HepG2 (cell line): ENCODE measurements at regions not wholly inside any gene's neighbourhood (a gene's known extent, or its start where the extent isn't known, plus 50 kb on each side); places are given as distances from the start of the nearest gene placed in this dataset.

Source experiments
- CHD4 ChIP-seq: fragments of 200-600 bp; sonication (generic); IDR thresholded peaks from 2 replicates; pipeline ENCODE4 v1.7.0; 2017; ENCODE audit warnings: mild to moderate bottlenecking, low read length, borderline replicate concordance
- CTCF ChIP-seq: sonication (generic); formaldehyde crosslinking; IDR thresholded peaks from 2 replicates; pipeline ENCODE4 v1.5.0; 2020; ENCODE audit warnings: mild to moderate bottlenecking, missing genetic modification reagents, moderate library complexity
- FOXM1 ChIP-seq: sonication (generic); formaldehyde crosslinking; IDR thresholded peaks from 2 replicates; pipeline ENCODE4 v1.5.0; 2020; ENCODE audit warnings: missing genetic modification reagents
- HMGXB4 ChIP-seq, 2 experiments: sonication (generic) in 1 of 2; formaldehyde crosslinking in 1 of 2; IDR thresholded peaks; 2 replicates each; pipeline versions ENCODE4 v1.4.0 to v1.6.1; 2018 to 2020; ENCODE audit warnings: missing genetic modification reagents in 2 of 2, borderline replicate concordance in 1 of 2, low read depth in 1 of 2, mild to moderate bottlenecking in 1 of 2, missing biosample characterization in 1 of 2
- MAFF ChIP-seq: IDR thresholded peaks from 2 replicates; pipeline ENCODE4 v1.6.1; 2011; ENCODE audit warnings: low read depth, low read length, improper control_type of control experiment
- POLR2A ChIP-seq, 2 experiments: IDR thresholded peaks; 2 replicates each; pipeline ENCODE4 v1.6.1; 2011; ENCODE audit warnings: low read depth in 2 of 2, low read length in 2 of 2, mild to moderate bottlenecking in 1 of 2, moderate library complexity in 1 of 2; ENCODE audit not compliant: insufficient read depth in 1 of 2
- ZBTB38 ChIP-seq: sonication (generic); formaldehyde crosslinking; IDR thresholded peaks from 2 replicates; pipeline ENCODE4 v1.5.1; 2020; ENCODE audit warnings: mild to moderate bottlenecking, missing genetic modification reagents
- TF ChIP-seq, protein P1 (sequence below): sonication (generic); formaldehyde crosslinking; IDR thresholded peaks from 2 replicates; pipeline ENCODE4 v1.5.1; 2020; ENCODE audit warnings: missing genetic modification reagents, mild to moderate bottlenecking, borderline replicate concordance
- TF ChIP-seq, protein P2 (sequence below): sonication (generic); formaldehyde crosslinking; IDR thresholded peaks from 2 replicates; pipeline ENCODE4 v1.4.0; 2020; ENCODE audit warnings: missing genetic modification reagents, borderline replicate concordance
- TF ChIP-seq, protein P3 (sequence below): sonication (generic); formaldehyde crosslinking; IDR thresholded peaks from 2 replicates; pipeline ENCODE4 v1.8.1; 2023; ENCODE audit warnings: missing genetic modification reagents, inconsistent platforms, borderline replicate concordance

DNA sequence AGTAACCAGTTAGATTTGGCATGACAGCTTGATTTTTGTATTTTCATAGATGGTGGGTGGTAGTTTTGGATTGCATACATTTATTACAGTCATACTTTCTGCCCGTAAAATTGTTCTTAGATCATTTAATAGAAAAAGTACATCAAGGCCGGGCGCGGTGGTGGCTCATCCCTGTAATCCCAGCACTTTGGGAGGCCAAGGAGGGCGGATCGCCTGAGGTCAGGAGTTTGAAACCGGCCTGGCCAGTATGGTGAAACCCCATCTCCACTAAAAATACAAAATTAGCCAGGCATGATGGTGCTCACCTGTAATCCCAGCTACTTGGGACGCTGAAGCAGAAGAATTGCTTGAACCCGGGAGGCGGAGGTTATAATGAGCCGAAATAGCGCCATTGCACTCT is 55.0 kb upstream of the UBE2L5 start:
- TF ChIP-seq POLR2A (IDR thresholded peaks at IDR 0.05; ENCODE audit: insufficient read depth in 1 of 2, low read depth in 2 of 2, low read length in 2 of 2) (no peak), HMGXB4 (CRISPR knock-in tag; IDR thresholded peaks at IDR 0.05; ENCODE audit: borderline replicate concordance in 1 of 2, low read depth in 1 of 2) (no peak), CHD4 (no peak), FOXM1 (CRISPR knock-in tag) (no peak), CTCF (CRISPR knock-in tag) (no peak), ZBTB38 (CRISPR knock-in tag) (no peak), MAFF (no peak)
- TF ChIP-seq, protein P1, sequence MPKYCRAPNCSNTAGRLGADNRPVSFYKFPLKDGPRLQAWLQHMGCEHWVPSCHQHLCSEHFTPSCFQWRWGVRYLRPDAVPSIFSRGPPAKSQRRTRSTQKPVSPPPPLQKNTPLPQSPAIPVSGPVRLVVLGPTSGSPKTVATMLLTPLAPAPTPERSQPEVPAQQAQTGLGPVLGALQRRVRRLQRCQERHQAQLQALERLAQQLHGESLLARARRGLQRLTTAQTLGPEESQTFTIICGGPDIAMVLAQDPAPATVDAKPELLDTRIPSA: no peak
- TF ChIP-seq, protein P2, sequence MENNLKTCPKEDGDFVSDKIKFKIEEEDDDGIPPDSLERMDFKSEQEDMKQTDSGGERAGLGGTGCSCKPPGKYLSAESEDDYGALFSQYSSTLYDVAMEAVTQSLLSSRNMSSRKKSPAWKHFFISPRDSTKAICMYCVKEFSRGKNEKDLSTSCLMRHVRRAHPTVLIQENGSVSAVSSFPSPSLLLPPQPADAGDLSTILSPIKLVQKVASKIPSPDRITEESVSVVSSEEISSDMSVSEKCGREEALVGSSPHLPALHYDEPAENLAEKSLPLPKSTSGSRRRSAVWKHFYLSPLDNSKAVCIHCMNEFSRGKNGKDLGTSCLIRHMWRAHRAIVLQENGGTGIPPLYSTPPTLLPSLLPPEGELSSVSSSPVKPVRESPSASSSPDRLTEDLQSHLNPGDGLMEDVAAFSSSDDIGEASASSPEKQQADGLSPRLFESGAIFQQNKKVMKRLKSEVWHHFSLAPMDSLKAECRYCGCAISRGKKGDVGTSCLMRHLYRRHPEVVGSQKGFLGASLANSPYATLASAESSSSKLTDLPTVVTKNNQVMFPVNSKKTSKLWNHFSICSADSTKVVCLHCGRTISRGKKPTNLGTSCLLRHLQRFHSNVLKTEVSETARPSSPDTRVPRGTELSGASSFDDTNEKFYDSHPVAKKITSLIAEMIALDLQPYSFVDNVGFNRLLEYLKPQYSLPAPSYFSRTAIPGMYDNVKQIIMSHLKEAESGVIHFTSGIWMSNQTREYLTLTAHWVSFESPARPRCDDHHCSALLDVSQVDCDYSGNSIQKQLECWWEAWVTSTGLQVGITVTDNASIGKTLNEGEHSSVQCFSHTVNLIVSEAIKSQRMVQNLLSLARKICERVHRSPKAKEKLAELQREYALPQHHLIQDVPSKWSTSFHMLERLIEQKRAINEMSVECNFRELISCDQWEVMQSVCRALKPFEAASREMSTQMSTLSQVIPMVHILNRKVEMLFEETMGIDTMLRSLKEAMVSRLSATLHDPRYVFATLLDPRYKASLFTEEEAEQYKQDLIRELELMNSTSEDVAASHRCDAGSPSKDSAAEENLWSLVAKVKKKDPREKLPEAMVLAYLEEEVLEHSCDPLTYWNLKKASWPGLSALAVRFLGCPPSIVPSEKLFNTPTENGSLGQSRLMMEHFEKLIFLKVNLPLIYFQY (CRISPR knock-in tag): no peak
- TF ChIP-seq, protein P3, sequence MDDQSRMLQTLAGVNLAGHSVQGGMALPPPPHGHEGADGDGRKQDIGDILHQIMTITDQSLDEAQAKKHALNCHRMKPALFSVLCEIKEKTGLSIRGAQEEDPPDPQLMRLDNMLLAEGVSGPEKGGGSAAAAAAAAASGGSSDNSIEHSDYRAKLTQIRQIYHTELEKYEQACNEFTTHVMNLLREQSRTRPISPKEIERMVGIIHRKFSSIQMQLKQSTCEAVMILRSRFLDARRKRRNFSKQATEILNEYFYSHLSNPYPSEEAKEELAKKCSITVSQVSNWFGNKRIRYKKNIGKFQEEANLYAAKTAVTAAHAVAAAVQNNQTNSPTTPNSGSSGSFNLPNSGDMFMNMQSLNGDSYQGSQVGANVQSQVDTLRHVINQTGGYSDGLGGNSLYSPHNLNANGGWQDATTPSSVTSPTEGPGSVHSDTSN (CRISPR knock-in tag): no peak
